ENCODE measurements at regions not wholly inside any gene's neighbourhood (a gene's known extent, or its start where the extent isn't known, plus 50 kb on each side); places are given as distances from the start of the nearest gene placed in this dataset.

- DNase-seq: no peak
Measured at GRCh38 chr21:21605521-21605920, 607.3 kb downstream of the NCAM2 start.

- no peak for DNase-seq
Measured at GRCh38 chr21:21606041-21606440, 607.8 kb downstream of the NCAM2 start.

DNA sequence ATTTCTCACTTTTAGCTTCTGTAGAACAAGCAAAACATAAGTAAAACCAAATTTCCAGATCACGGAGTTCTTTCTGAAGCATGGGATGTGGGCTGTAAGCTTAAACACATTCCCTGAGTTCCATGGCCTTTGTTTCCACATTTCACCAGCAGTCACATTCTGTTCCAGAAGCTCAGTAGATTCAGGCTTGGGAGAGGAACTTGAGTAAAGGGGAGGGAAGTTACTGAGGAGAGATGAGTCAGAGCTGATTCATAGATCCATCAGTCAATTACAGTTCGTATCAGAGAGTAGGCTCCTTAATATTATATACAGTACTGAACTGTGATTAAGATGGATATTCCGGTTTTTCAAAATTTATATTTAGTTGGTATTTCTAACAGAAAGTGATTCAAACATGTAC, 614.3 kb downstream of the NCAM2 start:
- no peak for DNase-seq

GRCh38 chr21:21614966-21615365, 616.8 kb downstream of the NCAM2 start:
- DNase-seq: no peak

DNA sequence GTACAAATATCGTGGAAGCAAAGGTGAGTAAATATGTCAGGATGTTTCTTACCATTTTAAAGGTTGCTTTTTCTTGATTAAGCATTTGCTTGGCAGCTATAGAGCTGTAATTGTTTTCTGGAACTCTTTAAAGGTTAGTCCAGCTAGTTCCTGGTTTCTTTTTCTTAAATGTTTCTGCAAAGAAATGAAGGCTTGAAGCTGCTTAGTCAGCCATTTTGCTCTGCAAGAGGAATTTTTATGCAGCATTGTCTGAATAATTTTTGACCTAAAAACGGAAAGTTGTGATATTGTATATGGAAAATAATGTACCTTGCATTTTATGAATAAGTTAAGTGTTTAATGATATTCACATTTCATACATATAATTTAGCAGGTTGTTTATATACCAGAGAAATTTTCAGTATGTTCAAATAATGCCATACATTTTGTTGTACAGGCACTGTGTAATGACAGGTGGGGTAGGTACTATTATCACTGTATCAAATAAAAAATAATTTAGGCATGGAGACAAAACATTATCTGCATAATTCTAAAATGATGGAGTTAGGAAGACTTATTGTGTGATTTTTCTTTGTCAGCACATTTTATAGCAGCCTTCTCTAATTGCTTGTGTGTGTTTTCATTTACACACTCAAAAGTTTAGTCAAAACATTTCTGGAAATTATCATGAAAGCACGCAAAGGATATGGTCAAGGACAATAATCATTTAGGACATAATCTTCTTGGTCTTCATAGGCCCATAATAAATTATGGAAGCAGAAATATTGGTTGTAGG, 624.4 kb downstream of the NCAM2 start:
- DNase-seq: no peak

DNA sequence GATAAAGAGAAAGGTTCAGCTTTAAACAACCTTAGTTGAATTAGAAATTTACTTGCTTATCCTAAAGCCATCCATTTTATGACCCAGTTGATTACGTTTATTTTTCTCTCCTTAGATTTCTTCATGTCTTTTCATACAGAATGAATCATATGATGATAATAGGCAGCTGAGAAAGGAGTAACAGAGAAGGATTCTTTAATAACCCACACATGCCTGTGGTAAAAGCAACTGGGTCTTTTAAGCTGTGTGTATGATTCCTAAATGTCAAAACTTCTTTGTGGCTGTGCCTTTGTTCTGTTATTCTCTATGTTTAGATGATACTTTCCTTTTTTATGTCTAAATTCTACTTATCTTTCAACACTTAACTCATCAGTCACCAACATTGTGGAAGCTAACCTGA, 626.5 kb downstream of the NCAM2 start:
- DNase-seq: no peak

DNA sequence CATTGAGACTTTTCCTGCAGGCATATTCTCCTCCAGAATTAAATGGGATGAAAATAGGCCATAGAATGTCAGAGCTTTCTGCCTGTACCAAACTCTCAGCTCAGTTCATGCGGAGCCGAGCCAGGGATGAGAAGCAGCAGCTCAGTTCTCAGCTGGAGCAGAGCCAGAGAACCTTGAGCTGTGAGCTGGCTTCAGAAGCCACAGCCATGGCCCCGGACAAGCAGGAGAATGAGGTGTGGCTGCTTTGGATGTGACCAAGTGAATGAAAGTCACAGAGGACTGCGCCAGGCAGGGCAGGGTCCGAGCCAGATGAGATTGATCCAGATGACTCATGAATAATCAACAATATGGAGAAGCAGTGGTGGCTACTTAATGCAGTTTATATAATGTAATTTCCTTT, 633.8 kb downstream of the NCAM2 start:
- no peak for DNase-seq

- no peak for DNase-seq
Measured at GRCh38 chr21:21632926-21633325, 634.7 kb downstream of the NCAM2 start.

DNA sequence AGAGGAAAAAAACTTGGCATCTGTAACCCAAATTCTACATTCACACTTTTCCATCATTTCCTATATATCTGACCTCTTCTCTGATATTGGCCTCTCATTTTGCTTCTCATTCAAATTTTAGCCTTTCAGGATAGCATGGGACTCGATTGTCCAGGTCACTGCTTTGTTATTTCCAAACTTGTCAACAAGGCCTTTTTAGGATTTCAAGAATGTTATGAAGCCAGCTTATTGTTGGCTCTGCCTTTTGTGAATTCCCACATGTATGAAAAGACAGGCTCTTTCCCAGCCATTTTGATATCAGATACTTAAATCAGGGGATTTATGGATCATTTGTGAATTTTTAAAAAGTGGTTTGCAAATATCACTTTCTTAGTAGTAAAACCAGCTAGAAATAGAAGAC, 663.5 kb downstream of the NCAM2 start:
- no peak for DNase-seq

GRCh38 chr21:21662776-21663175, 664.6 kb downstream of the NCAM2 start:
- DNase-seq: no peak

- DNase-seq: no peak
Measured at GRCh38 chr21:21664871-21665270, 666.7 kb downstream of the NCAM2 start.

- DNase-seq: no peak
Measured at GRCh38 chr21:21666689-21667088, 668.5 kb downstream of the NCAM2 start.

DNA sequence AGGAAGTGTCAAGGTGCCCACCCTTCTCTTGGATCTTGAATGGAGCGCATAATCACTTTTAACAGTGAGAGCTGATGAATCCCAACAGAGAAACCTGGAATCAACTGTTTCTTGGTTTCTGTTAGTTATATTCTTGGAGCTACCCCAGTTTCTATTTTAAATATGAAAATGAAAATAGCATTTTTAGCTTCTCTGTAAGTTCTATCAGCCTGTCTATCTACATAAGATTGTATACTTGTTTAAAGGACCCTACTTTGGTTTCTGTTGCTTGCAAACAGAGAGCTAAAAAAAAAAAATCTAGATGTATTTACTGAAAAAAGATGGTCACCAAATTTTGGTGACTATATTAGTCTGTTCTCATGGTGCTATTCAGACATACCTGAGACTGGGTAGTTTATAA, 670.0 kb downstream of the NCAM2 start:
- DNase-seq: no peak

DNA sequence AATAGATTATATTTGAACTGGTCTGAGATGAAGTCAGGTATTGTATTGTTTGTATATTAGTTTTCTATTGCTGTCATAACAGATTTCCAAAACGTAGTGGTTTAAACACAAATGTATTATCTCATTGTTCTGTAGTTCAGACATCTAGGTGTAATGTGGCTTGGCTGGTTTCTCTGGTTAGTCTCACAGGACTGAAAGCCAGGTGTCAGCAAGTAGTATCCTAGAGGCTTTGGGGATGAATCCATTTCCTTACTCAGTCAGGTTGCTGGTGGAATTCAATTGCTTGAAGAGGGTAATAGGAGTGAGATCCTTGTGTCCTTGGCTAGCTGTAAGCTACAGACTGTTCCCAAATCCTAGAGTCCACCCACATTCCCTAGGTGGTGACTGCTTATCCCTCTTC, 675.8 kb downstream of the NCAM2 start:
- DNase-seq: no peak

DNA sequence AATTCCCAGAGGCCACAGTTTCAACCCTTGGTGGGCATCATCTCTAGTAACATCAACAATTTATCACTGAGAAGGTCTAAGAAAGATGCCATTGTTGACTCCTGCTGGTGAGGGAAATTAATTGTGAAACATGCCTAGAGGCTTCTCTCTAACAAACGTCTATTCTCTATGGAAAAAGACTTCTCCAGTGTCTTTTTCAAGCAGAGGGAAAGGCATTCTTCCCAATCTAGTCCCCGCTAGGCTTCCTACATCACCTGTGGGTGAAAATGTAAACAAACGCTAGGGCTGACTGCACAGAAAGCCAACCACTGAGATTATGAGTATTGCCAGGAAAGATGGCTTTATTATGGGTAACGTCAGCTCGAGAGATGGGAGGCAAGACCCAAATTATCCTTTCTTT, 677.4 kb downstream of the NCAM2 start:
- no peak for DNase-seq

DNA sequence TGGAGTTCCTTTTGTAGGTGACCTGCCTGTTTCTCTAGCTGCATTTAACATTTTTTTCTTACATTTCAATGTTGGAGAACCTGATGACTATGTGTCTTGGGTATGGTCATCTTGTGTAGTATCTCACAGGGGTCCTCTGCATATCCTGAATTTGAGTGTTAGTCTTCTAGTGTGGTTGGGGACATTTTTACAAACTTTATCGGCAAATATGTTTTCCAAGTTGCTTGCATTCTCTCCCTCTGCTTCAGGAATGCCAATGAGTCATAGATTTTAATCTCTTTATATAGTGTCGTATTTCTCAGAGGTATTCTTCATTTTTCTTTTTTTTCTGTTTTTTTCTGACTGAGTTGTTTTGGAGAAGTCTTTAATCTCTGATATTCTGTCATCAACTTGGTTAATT, 684.0 kb downstream of the NCAM2 start:
- no peak for DNase-seq

- no peak for DNase-seq
Measured at GRCh38 chr21:21688889-21689288, 690.7 kb downstream of the NCAM2 start.

GRCh38 chr21:21690068-21690665, 692.0 kb downstream of the NCAM2 start:
- no peak for DNase-seq

DNA sequence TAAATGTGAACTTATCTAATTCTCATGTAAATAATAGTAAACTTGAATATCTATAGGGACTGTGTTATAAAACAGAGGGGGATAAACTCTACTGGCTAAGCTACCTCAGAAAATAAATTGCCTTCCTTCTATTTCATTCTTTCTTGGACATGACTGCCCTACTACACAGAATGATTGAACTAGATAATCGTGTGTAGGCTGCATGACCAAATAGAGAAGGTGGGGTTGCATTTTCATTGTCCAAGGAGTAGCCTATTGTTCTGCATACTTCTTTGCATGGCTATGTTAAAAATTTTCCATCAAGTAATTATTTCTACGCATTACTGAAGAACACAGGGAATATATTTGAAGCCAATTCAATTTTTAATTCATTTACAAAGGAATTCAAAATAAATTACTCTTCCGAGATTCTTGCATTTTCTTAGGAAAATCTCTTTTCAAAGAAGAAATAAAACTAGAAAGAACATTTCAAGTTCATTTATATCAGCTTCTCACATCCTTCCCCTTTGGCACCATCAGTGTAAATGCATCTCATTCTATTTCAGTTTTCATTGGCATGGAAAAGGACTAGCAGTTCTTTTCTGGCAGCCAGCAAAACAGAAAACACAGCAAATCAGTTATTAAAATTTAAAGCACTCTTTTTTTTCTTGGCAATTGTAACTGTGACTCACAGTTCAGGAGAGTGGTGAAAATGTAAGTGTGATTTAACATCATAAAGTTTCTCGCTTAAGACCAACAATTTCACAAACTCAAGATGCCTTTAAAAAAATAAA, 714.7 kb downstream of the NCAM2 start:
- DNase-seq: no peak

DNA sequence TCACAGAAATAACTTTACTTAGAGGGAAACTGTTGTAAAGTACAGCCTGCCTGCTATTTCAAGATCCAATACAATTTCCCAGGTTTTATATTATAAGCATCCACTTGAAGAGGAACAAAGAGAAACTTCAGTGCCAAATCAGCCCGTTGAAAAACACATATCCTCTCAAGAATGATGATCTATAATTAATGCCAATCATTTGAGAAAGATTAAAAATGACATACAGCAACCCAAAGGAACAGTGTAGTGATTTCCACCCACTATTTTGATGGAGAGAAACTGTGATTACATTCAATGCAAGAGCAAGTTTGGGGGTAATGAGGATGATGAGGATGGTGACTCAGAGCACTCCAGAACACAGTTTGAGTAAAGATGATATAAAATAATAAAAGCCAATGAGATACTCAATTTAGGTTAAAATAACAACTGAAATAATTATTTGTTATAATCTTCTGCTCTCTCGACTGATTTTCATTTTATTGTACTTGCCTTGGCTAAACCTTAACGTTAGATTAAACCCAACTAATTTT, 715.5 kb downstream of the NCAM2 start:
- no peak for DNase-seq

- no peak for DNase-seq
Measured at GRCh38 chr21:21714426-21714825, 716.2 kb downstream of the NCAM2 start.

- no peak for DNase-seq
Measured at GRCh38 chr21:21715266-21715969, 717.2 kb downstream of the NCAM2 start.

DNA sequence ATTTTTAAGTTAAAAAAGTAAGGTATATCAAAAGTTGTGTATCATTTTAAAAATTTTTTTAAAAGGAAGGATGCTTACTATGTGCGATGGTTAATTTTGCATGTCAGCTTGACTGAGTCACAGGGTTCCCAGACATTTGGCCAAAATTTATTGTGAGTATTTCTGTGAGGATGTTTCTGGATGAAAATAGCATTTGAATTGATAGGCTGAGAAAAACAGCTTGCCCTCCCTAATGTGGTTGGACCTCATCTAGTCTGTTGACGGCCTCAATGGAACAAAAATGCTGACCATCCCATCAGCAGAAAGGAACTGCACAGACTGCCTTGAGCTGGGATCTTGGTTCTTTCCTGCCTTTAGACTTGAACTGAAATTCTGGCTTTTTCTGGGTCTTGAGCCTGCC, 724.5 kb downstream of the NCAM2 start:
- no peak for DNase-seq
